OCI-LY1 (cell line): ENCODE measurements at regions not wholly inside any gene's neighbourhood (a gene's known extent, or its start where the extent isn't known, plus 50 kb on each side); places are given as distances from the start of the nearest gene placed in this dataset.

ENCODE experiments used
- H2AFZ ChIP-seq: fragments of 200-600 bp; sonication (generic), shearing (Covaris generic); 2 replicates; pipeline ENCODE4 v1.6.0; 2014; ENCODE audit warnings: antibody characterized with exemption, mild to moderate bottlenecking, low read length
- H3F3A ChIP-seq: fragments of 200-600 bp; sonication (generic), shearing (Covaris generic); 2 replicates; pipeline ENCODE4 v1.6.0; 2014; ENCODE audit warnings: mild to moderate bottlenecking, antibody characterized with exemption, low read length, moderate library complexity; ENCODE audit not compliant: insufficient read depth
- H3K27ac ChIP-seq: fragments of 200-600 bp; sonication (generic); 2 replicates; pipeline ENCODE4 v1.5.1; 2014; ENCODE audit warnings: low read length, mixed run types, mild to moderate bottlenecking, low read depth; ENCODE audit not compliant: poor library complexity, severe bottlenecking
- H3K27me3 ChIP-seq: fragments of 200-600 bp; sonication (generic); 2 replicates; pipeline ENCODE4 v1.6.0; 2014; ENCODE audit warnings: antibody characterized with exemption, mild to moderate bottlenecking, low read length, moderate library complexity; ENCODE audit not compliant: insufficient read depth
- H3K36me3 ChIP-seq: fragments of 200-600 bp; sonication (generic); 2 replicates; pipeline ENCODE4 v1.6.1; 2014; ENCODE audit warnings: mild to moderate bottlenecking, antibody characterized with exemption, low read length, moderate library complexity, mixed read lengths; ENCODE audit not compliant: insufficient read depth
- H3K4me1 ChIP-seq: fragments of 200-600 bp; sonication (generic); 2 replicates; pipeline ENCODE4 v1.5.1; 2014; ENCODE audit warnings: mild to moderate bottlenecking, low read length, moderate library complexity; ENCODE audit not compliant: insufficient read depth, severe bottlenecking
- H3K4me2 ChIP-seq: fragments of 200-600 bp; sonication (generic), shearing (Covaris generic); 2 replicates; pipeline ENCODE4 v1.6.1; 2014; ENCODE audit warnings: low read length
- H3K4me3 ChIP-seq: fragments of 200-600 bp; sonication (generic); 2 replicates; pipeline ENCODE4 v1.5.1; 2014; ENCODE audit warnings: low read length, low read depth, mild to moderate bottlenecking, mixed read lengths; ENCODE audit not compliant: poor library complexity, severe bottlenecking
- H3K79me2 ChIP-seq: fragments of 200-600 bp; shearing (Covaris generic); 2 replicates; pipeline ENCODE4 v1.6.1; 2016; ENCODE audit warnings: mixed run types, low read length, mixed read lengths; ENCODE audit not compliant: insufficient read depth
- H3K9ac ChIP-seq: fragments of 200-600 bp; sonication (generic), shearing (Covaris generic); 2 replicates; pipeline ENCODE4 v1.6.1; 2014; ENCODE audit warnings: mild to moderate bottlenecking, low read length, mixed read lengths
- H3K9me2 ChIP-seq: fragments of 200-600 bp; sonication (generic), shearing (Covaris generic); 2 replicates; pipeline ENCODE4 v1.6.1; 2014; ENCODE audit warnings: low read depth, mild to moderate bottlenecking, low read length, mixed read lengths
- H3K9me3 ChIP-seq: fragments of 200-600 bp; shearing (Covaris generic); 2 replicates; pipeline ENCODE4 v1.6.1; 2014; ENCODE audit warnings: low read length, mixed read lengths
- H4K20me1 ChIP-seq: fragments of 200-600 bp; sonication (generic), shearing (Covaris generic); 2 replicates; pipeline ENCODE4 v1.6.0; 2016; ENCODE audit warnings: mild to moderate bottlenecking, low read length; ENCODE audit not compliant: insufficient read depth
- CTCF ChIP-seq: fragments of 200-600 bp; sonication (generic), shearing (Covaris generic); IDR thresholded peaks from 2 replicates; pipeline ENCODE4 v1.5.1; 2017; ENCODE audit warnings: mild to moderate bottlenecking, antibody characterized with exemption, low read length, moderate library complexity, mixed read lengths
- EZH2 ChIP-seq: fragments of 200-600 bp; sonication (generic), shearing (Covaris generic); IDR thresholded peaks from 2 replicates; pipeline ENCODE4 v1.8.0; 2017; ENCODE audit warnings: borderline replicate concordance, mixed run types, mild to moderate bottlenecking, antibody characterized with exemption, low read length, moderate library complexity, mixed read lengths

- H3K4me3 ChIP-seq = no peak overlapping the region
- no peaks in the 10 kb centered on the region for H3K36me3 ChIP-seq
- H3K9me2 ChIP-seq = no peaks in the 10 kb centered on the region
- no peaks in the 10 kb centered on the region for H3K79me2 ChIP-seq
- H3F3A ChIP-seq = no peaks in the 10 kb centered on the region
- H3K9me3 ChIP-seq = no peaks in the 10 kb centered on the region
- H4K20me1 ChIP-seq = no peaks in the 10 kb centered on the region
- no peak overlapping the region for H2AFZ ChIP-seq
- no peaks in the 10 kb centered on the region for H3K27me3 ChIP-seq
- H3K9ac ChIP-seq = no peak overlapping the region
- H3K27ac ChIP-seq = no peak overlapping the region
- no peaks in the 10 kb centered on the region for H3K4me1 ChIP-seq
- TF ChIP-seq CTCF = no peak
- no peak for TF ChIP-seq EZH2
- no peak overlapping the region for H3K4me2 ChIP-seq
These were observed 118.9 kb downstream of the DDX3Y start for GRCh38 chrY:13023607-13024006.

- Histone ChIP-seq H3K9me2 (no peaks in the 10 kb centered on the region), H2AFZ (no peak overlapping the region), H3K4me2 (no peak overlapping the region), H3F3A (no peaks in the 10 kb centered on the region), H3K27me3 (no peaks in the 10 kb centered on the region), H4K20me1 (no peaks in the 10 kb centered on the region), H3K9ac (no peak overlapping the region), H3K9me3 (no peaks in the 10 kb centered on the region), H3K4me3 (no peak overlapping the region), H3K4me1 (no peaks in the 10 kb centered on the region), H3K36me3 (no peaks in the 10 kb centered on the region), H3K79me2 (no peaks in the 10 kb centered on the region), H3K27ac (no peak overlapping the region)
- TF ChIP-seq EZH2 (no peak), CTCF (no peak)
These were observed 119.8 kb downstream of the DDX3Y start for GRCh38 chrY:13024447-13024846.

GRCh38 chrY:13026906-13027305 lies 122.2 kb downstream of the DDX3Y start:
- H3K4me2 ChIP-seq = no peak overlapping the region
- H3K9me3 ChIP-seq = no peaks in the 10 kb centered on the region
- no peak overlapping the region for H3K27ac ChIP-seq
- no peaks in the 10 kb centered on the region for H3K36me3 ChIP-seq
- H3K27me3 ChIP-seq = no peaks in the 10 kb centered on the region
- H4K20me1 ChIP-seq = no peaks in the 10 kb centered on the region
- TF ChIP-seq EZH2 (no peak), CTCF (no peak)
- H3K4me3 ChIP-seq = no peak overlapping the region
- no peaks in the 10 kb centered on the region for H3F3A ChIP-seq
- no peaks in the 10 kb centered on the region for H3K9me2 ChIP-seq
- no peak overlapping the region for H3K9ac ChIP-seq
- no peak overlapping the region for H2AFZ ChIP-seq
- H3K79me2 ChIP-seq = no peaks in the 10 kb centered on the region
- H3K4me1 ChIP-seq = no peaks in the 10 kb centered on the region
